Eye (tissue), 1 donor: ENCODE measurements at regions not wholly inside any gene's neighbourhood (a gene's known extent, or its start where the extent isn't known, plus 50 kb on each side); places are given as distances from the start of the nearest gene placed in this dataset.
"Not testable (repeated sequence)": the region's sequence is repeated elsewhere in the genome, so short reads cannot be mapped to it uniquely, and the experiment has no call there.

Experiments
- DNase-seq: peaks from one replicate; pipeline ENCODE4 v3.0.0-alpha.2; 2015

- no peak for DNase-seq
Observed at GRCh38 chr5:100641833-100642232, 106.7 kb downstream of the FAM174A start.

GRCh38 chr5:100643473-100643872 lies 108.3 kb downstream of the FAM174A start:
- peak; percentile 64 for DNase-seq

- DNase-seq: no peak
Observed at GRCh38 chr5:100644185-100644584, 109.0 kb downstream of the FAM174A start.

GRCh38 chr5:100644776-100645175 lies 109.6 kb downstream of the FAM174A start:
- no peak for DNase-seq

- DNase-seq: no peak
Observed at GRCh38 chr5:100646011-100646410, 110.8 kb downstream of the FAM174A start.

GRCh38 chr5:100646691-100647090 lies 111.5 kb downstream of the FAM174A start:
- no peak for DNase-seq

- DNase-seq: peak; percentile 29
Observed at GRCh38 chr5:100647461-100648230, 112.5 kb downstream of the FAM174A start.

GRCh38 chr5:100654895-100655294 lies 119.7 kb downstream of the FAM174A start:
- no peak for DNase-seq

- DNase-seq: not testable (repeated sequence)
Observed at GRCh38 chr5:100656771-100657170, 121.6 kb downstream of the FAM174A start.

- no peak for DNase-seq
Observed at GRCh38 chr5:100659080-100659795, 124.1 kb downstream of the FAM174A start.

GRCh38 chr5:100664140-100664539 lies 129.0 kb downstream of the FAM174A start:
- DNase-seq: no peak

- DNase-seq: no peak
Observed at GRCh38 chr5:100667161-100667630, 132.0 kb downstream of the FAM174A start.

- DNase-seq: no peak
Observed at GRCh38 chr5:100668511-100668910, 133.3 kb downstream of the FAM174A start.

GRCh38 chr5:100676817-100677631 lies 141.8 kb downstream of the FAM174A start:
- no peak for DNase-seq

- no peak for DNase-seq
Observed at GRCh38 chr5:100682625-100683024, 147.5 kb downstream of the FAM174A start.

- DNase-seq: no peak
Observed at GRCh38 chr5:100683881-100684280, 148.7 kb downstream of the FAM174A start.

- not testable (repeated sequence) for DNase-seq
Observed at GRCh38 chr5:100685122-100685521, 149.9 kb downstream of the FAM174A start.

- DNase-seq: not testable (repeated sequence)
Observed at GRCh38 chr5:100688834-100689233, 153.7 kb downstream of the FAM174A start.

- DNase-seq: no peak
Observed at GRCh38 chr5:100690036-100690560, 154.9 kb downstream of the FAM174A start.

- no peak for DNase-seq
Observed at GRCh38 chr5:100691085-100691484, 155.9 kb downstream of the FAM174A start.

GRCh38 chr5:100691548-100691947 lies 156.4 kb downstream of the FAM174A start:
- no peak for DNase-seq

- no peak for DNase-seq
Observed at GRCh38 chr5:100693481-100693880, 158.3 kb downstream of the FAM174A start.

- no peak for DNase-seq
Observed at GRCh38 chr5:100694100-100694499, 158.9 kb downstream of the FAM174A start.
